ENCODE measurements at regions not wholly inside any gene's neighbourhood (a gene's known extent, or its start where the extent isn't known, plus 50 kb on each side); places are given as distances from the start of the nearest gene placed in this dataset.

DNA sequence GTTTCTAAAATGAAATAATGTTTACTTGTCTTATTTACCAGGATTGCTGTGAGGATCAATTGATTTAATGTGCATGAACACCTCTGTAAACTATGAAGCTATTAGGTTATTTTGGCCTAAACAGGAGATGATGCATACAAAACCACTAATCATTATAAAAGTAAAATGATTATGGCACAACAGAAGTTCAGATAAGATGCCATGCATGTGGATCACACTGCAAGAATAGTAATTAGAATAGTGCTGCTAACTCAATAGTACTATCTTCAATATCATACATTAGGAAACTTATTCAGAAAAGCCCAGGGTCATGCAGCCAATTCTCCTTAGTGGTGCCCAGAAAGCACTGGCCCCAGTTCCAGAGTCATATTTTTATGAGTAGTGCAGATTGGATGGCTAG lies 66.9 kb downstream of the TMEM100 start:
- Histone ChIP-seq H2BK5ac (ENCODE audit: low read length) (no peak overlapping the region), H2AK5ac (ENCODE audit: low read depth, low read length) (no peak overlapping the region), H4K91ac (ENCODE audit: low read depth, low read length, poor library complexity) (no peak overlapping the region), H3K23ac (ENCODE audit: low read depth, low read length, poor library complexity) (no peak overlapping the region), H2BK120ac (ENCODE audit: low read depth, low read length) (no peak overlapping the region), H2AFZ (ENCODE audit: low read length) (no peak overlapping the region), H3K14ac (ENCODE audit: low read length) (no peak overlapping the region), H3K4me2 (ENCODE audit: insufficient read depth, low read length, poor library complexity, severe bottlenecking) (no peak overlapping the region), H2BK12ac (ENCODE audit: low read length) (no peak overlapping the region), H3K27me3 (ENCODE audit: control insufficient read depth in 3 of 3, insufficient read depth in 3 of 3, low read depth in 1 of 3, low read length in 3 of 3) (no peaks in the 10 kb centered on the region), H2BK15ac (ENCODE audit: low read length) (no peak overlapping the region), H3K9me3 (replicated peaks in 1 of 2; ENCODE audit: control insufficient read depth in 2 of 2, insufficient read depth in 1 of 2, low read depth in 1 of 2, low read length in 2 of 2) (no peaks in the 10 kb centered on the region), H3K18ac (ENCODE audit: low read length) (no peak overlapping the region), H3K4ac (ENCODE audit: low read length) (no peak overlapping the region), H3K27ac (replicated peaks; ENCODE audit: low read length) (no peak overlapping the region), H3K4me3 (ENCODE audit: low read length in 2 of 2) (no peak overlapping the region), H3K36me3 (replicated peaks in 1 of 2; ENCODE audit: control insufficient read depth in 2 of 2, insufficient read depth in 2 of 2, low read length in 2 of 2) (no peaks in the 10 kb centered on the region), H3K4me1 (ENCODE audit: control insufficient read depth in 2 of 2, insufficient read depth in 1 of 2, low read depth in 1 of 2, low read length in 2 of 2) (no peaks in the 10 kb centered on the region), H3K9ac (ENCODE audit: low read depth, low read length, poor library complexity) (no peak overlapping the region), H3K79me1 (ENCODE audit: low read depth, low read length) (no peaks in the 10 kb centered on the region), H4K8ac (ENCODE audit: low read depth, low read length) (no peak overlapping the region)
- DNase-seq (ENCODE audit: low spot score) = no peak

DNA sequence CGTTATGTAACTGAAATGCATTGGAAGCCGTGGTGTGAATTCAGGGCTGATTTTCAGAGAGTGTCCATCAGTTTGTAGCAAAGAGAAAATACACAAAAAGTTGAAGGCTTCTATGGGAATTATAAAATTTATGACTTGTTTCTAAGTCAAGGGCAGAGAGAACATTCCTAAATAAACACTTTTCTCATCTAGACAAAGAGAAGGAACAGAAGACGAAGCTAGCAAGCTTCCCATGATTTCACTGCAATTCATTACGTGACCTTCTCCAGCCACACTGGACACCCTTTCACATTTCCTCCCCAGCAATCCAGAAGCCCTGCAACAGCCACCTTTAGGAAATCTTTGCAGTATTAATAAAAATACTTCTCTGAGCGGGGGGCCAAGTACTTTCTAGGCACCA lies 67.8 kb downstream of the TMEM100 start:
- H2BK12ac ChIP-seq (ENCODE audit: low read length) = no peak overlapping the region
- H3K9me3 ChIP-seq (replicated peaks in 1 of 2; ENCODE audit: control insufficient read depth in 2 of 2, insufficient read depth in 1 of 2, low read depth in 1 of 2, low read length in 2 of 2) = no peaks in the 10 kb centered on the region
- H3K36me3 ChIP-seq (replicated peaks in 1 of 2; ENCODE audit: control insufficient read depth in 2 of 2, insufficient read depth in 2 of 2, low read length in 2 of 2) = no peaks in the 10 kb centered on the region
- H3K18ac ChIP-seq (ENCODE audit: low read length) = no peak overlapping the region
- H3K4ac ChIP-seq (ENCODE audit: low read length) = no peak overlapping the region
- no peak overlapping the region for H2BK5ac ChIP-seq (ENCODE audit: low read length)
- H3K27me3 ChIP-seq (ENCODE audit: control insufficient read depth in 3 of 3, insufficient read depth in 3 of 3, low read depth in 1 of 3, low read length in 3 of 3) = no peaks in the 10 kb centered on the region
- H2BK15ac ChIP-seq (ENCODE audit: low read length) = no peak overlapping the region
- no peaks in the 10 kb centered on the region for H3K4me1 ChIP-seq (ENCODE audit: control insufficient read depth in 2 of 2, insufficient read depth in 1 of 2, low read depth in 1 of 2, low read length in 2 of 2)
- no peak overlapping the region for H3K14ac ChIP-seq (ENCODE audit: low read length)
- H3K79me1 ChIP-seq (ENCODE audit: low read depth, low read length) = no peaks in the 10 kb centered on the region
- no peak overlapping the region for H3K23ac ChIP-seq (ENCODE audit: low read depth, low read length, poor library complexity)
- no peak overlapping the region for H3K27ac ChIP-seq (replicated peaks; ENCODE audit: low read length)
- no CpG with 5 or more reads among the region's 5 CpGs for WGBS, 2 donors (ENCODE audit: extremely low coverage in 2 of 2, insufficient read length in 2 of 2, insufficient replicate concordance in 1 of 2)
- H3K9ac ChIP-seq (ENCODE audit: low read depth, low read length, poor library complexity) = no peak overlapping the region
- no peak overlapping the region for H2AK5ac ChIP-seq (ENCODE audit: low read depth, low read length)
- no peak overlapping the region for H4K91ac ChIP-seq (ENCODE audit: low read depth, low read length, poor library complexity)
- no peak for DNase-seq (ENCODE audit: low spot score)
- H2AFZ ChIP-seq (ENCODE audit: low read length) = no peak overlapping the region
- H3K4me3 ChIP-seq (ENCODE audit: low read length in 2 of 2) = no peak overlapping the region
- no peak overlapping the region for H4K8ac ChIP-seq (ENCODE audit: low read depth, low read length)
- no peak overlapping the region for H2BK120ac ChIP-seq (ENCODE audit: low read depth, low read length)
- H3K4me2 ChIP-seq (ENCODE audit: insufficient read depth, low read length, poor library complexity, severe bottlenecking) = no peak overlapping the region

- H3K9me3 ChIP-seq (replicated peaks in 1 of 2; ENCODE audit: control insufficient read depth in 2 of 2, insufficient read depth in 1 of 2, low read depth in 1 of 2, low read length in 2 of 2) = no peaks in the 10 kb centered on the region
- H2BK15ac ChIP-seq (ENCODE audit: low read length) = no peak overlapping the region
- H3K14ac ChIP-seq (ENCODE audit: low read length) = no peak overlapping the region
- H3K36me3 ChIP-seq (replicated peaks in 1 of 2; ENCODE audit: control insufficient read depth in 2 of 2, insufficient read depth in 2 of 2, low read length in 2 of 2) = no peaks in the 10 kb centered on the region
- no peak overlapping the region for H3K18ac ChIP-seq (ENCODE audit: low read length)
- no peak overlapping the region for H4K8ac ChIP-seq (ENCODE audit: low read depth, low read length)
- no peak overlapping the region for H2BK120ac ChIP-seq (ENCODE audit: low read depth, low read length)
- no peak overlapping the region for H3K4me3 ChIP-seq (ENCODE audit: low read length in 2 of 2)
- H3K4me1 ChIP-seq (ENCODE audit: control insufficient read depth in 2 of 2, insufficient read depth in 1 of 2, low read depth in 1 of 2, low read length in 2 of 2) = no peaks in the 10 kb centered on the region
- no CpG with 5 or more reads among the region's 2 CpGs for WGBS, 2 donors (ENCODE audit: extremely low coverage in 2 of 2, insufficient read length in 2 of 2, insufficient replicate concordance in 1 of 2)
- no peak for DNase-seq (ENCODE audit: low spot score)
- no peak overlapping the region for H3K4ac ChIP-seq (ENCODE audit: low read length)
- no peak overlapping the region for H2AK5ac ChIP-seq (ENCODE audit: low read depth, low read length)
- H2AFZ ChIP-seq (ENCODE audit: low read length) = no peak overlapping the region
- H3K9ac ChIP-seq (ENCODE audit: low read depth, low read length, poor library complexity) = no peak overlapping the region
- H2BK12ac ChIP-seq (ENCODE audit: low read length) = no peak overlapping the region
- no peaks in the 10 kb centered on the region for H3K79me1 ChIP-seq (ENCODE audit: low read depth, low read length)
- no peak overlapping the region for H2BK5ac ChIP-seq (ENCODE audit: low read length)
- H3K27ac ChIP-seq (replicated peaks; ENCODE audit: low read length) = no peak overlapping the region
- H3K27me3 ChIP-seq (ENCODE audit: control insufficient read depth in 3 of 3, insufficient read depth in 3 of 3, low read depth in 1 of 3, low read length in 3 of 3) = no peaks in the 10 kb centered on the region
- H3K4me2 ChIP-seq (ENCODE audit: insufficient read depth, low read length, poor library complexity, severe bottlenecking) = no peak overlapping the region
- no peak overlapping the region for H4K91ac ChIP-seq (ENCODE audit: low read depth, low read length, poor library complexity)
- no peak overlapping the region for H3K23ac ChIP-seq (ENCODE audit: low read depth, low read length, poor library complexity)
These were observed 68.6 kb downstream of the TMEM100 start for GRCh38 chr17:55654022-55654421.

- no peak overlapping the region for H3K4me3 ChIP-seq (ENCODE audit: low read length in 2 of 2)
- H3K79me1 ChIP-seq (ENCODE audit: low read depth, low read length) = no peaks in the 10 kb centered on the region
- no peak overlapping the region for H4K8ac ChIP-seq (ENCODE audit: low read depth, low read length)
- DNase-seq (ENCODE audit: low spot score) = no peak
- H3K18ac ChIP-seq (ENCODE audit: low read length) = no peak overlapping the region
- H3K4me1 ChIP-seq (ENCODE audit: control insufficient read depth in 2 of 2, insufficient read depth in 1 of 2, low read depth in 1 of 2, low read length in 2 of 2) = no peaks in the 10 kb centered on the region
- H2BK120ac ChIP-seq (ENCODE audit: low read depth, low read length) = no peak overlapping the region
- WGBS, 2 donors (ENCODE audit: extremely low coverage in 2 of 2, insufficient read length in 2 of 2, insufficient replicate concordance in 1 of 2) = no CpG with 5 or more reads among the region's 2 CpGs
- H3K14ac ChIP-seq (ENCODE audit: low read length) = no peak overlapping the region
- H2AK5ac ChIP-seq (ENCODE audit: low read depth, low read length) = no peak overlapping the region
- H2BK5ac ChIP-seq (ENCODE audit: low read length) = no peak overlapping the region
- H3K9ac ChIP-seq (ENCODE audit: low read depth, low read length, poor library complexity) = no peak overlapping the region
- H3K27me3 ChIP-seq (ENCODE audit: control insufficient read depth in 3 of 3, insufficient read depth in 3 of 3, low read depth in 1 of 3, low read length in 3 of 3) = no peaks in the 10 kb centered on the region
- H2BK15ac ChIP-seq (ENCODE audit: low read length) = no peak overlapping the region
- no peak overlapping the region for H3K4ac ChIP-seq (ENCODE audit: low read length)
- no peak overlapping the region for H2AFZ ChIP-seq (ENCODE audit: low read length)
- H3K4me2 ChIP-seq (ENCODE audit: insufficient read depth, low read length, poor library complexity, severe bottlenecking) = no peak overlapping the region
- H3K36me3 ChIP-seq (replicated peaks in 1 of 2; ENCODE audit: control insufficient read depth in 2 of 2, insufficient read depth in 2 of 2, low read length in 2 of 2) = no peaks in the 10 kb centered on the region
- H3K27ac ChIP-seq (replicated peaks; ENCODE audit: low read length) = no peak overlapping the region
- H4K91ac ChIP-seq (ENCODE audit: low read depth, low read length, poor library complexity) = no peak overlapping the region
- no peaks in the 10 kb centered on the region for H3K9me3 ChIP-seq (replicated peaks in 1 of 2; ENCODE audit: control insufficient read depth in 2 of 2, insufficient read depth in 1 of 2, low read depth in 1 of 2, low read length in 2 of 2)
- H2BK12ac ChIP-seq (ENCODE audit: low read length) = no peak overlapping the region
- H3K23ac ChIP-seq (ENCODE audit: low read depth, low read length, poor library complexity) = no peak overlapping the region
These were observed 69.8 kb downstream of the TMEM100 start for GRCh38 chr17:55652825-55653224.
